ENCODE measurements at regions not wholly inside any gene's neighbourhood (a gene's known extent, or its start where the extent isn't known, plus 50 kb on each side); places are given as distances from the start of the nearest gene placed in this dataset.

- Histone ChIP-seq H2AFZ (ENCODE audit: low read depth) (no peak overlapping the region), H3K4me3 (ENCODE audit: low read depth in 2 of 2, low read length in 1 of 2) (no peak overlapping the region), H3K9me3 (no peaks in the 10 kb centered on the region), H3K27me3 (ENCODE audit: insufficient read depth) (no peaks in the 10 kb centered on the region; the same call in 1 of the 2 replicates), H3K79me2 (ENCODE audit: insufficient read depth) (no peaks in the 10 kb centered on the region), H3F3A (replicated peaks; ENCODE audit: insufficient read depth) (no peaks in the 10 kb centered on the region), H3K9me2 (no peaks in the 10 kb centered on the region), H3K4me2 (no peak overlapping the region), H3K4me1 (ENCODE audit: control insufficient read depth in 1 of 2, insufficient read depth in 2 of 2, low read depth in 1 of 2, low read length in 1 of 2) (no peaks in the 10 kb centered on the region), H3K9ac (no peak overlapping the region), H3K27ac (ENCODE audit: low read depth in 2 of 2, low read length in 1 of 2) (no peak overlapping the region), H4K20me1 (ENCODE audit: insufficient read depth) (no peaks in the 10 kb centered on the region), H3K36me3 (replicated peaks in 1 of 2; ENCODE audit: control insufficient read depth in 1 of 2, insufficient read depth in 2 of 2, low read length in 1 of 2) (no peaks in the 10 kb centered on the region)
- WGBS (ENCODE audit: low lambda C conversion rate): 30% methylated on average over 4 of the region's 4 CpGs
- CTCF ChIA-PET: no interaction called here
- POLR2A ChIA-PET: no interaction called here
- no peak for TF ChIP-seq RAD21 (IDR thresholded peaks at IDR 0.05; ENCODE audit: low read length)
- TF ChIP-seq EP300 (IDR thresholded peaks at IDR 0.05; ENCODE audit: borderline replicate concordance in 1 of 2, low read depth in 1 of 2, low read length in 1 of 2): no peak
- no peak for TF ChIP-seq USF1 (IDR thresholded peaks at IDR 0.05; ENCODE audit: borderline replicate concordance, low read depth)
- TF ChIP-seq, protein P1, sequence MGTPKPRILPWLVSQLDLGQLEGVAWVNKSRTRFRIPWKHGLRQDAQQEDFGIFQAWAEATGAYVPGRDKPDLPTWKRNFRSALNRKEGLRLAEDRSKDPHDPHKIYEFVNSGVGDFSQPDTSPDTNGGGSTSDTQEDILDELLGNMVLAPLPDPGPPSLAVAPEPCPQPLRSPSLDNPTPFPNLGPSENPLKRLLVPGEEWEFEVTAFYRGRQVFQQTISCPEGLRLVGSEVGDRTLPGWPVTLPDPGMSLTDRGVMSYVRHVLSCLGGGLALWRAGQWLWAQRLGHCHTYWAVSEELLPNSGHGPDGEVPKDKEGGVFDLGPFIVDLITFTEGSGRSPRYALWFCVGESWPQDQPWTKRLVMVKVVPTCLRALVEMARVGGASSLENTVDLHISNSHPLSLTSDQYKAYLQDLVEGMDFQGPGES (IDR thresholded peaks at IDR 0.05; ENCODE audit: low read depth, low read length): no peak
- no peak for TF ChIP-seq TCF12 (IDR thresholded peaks at IDR 0.05)
- TF ChIP-seq, protein P2, sequence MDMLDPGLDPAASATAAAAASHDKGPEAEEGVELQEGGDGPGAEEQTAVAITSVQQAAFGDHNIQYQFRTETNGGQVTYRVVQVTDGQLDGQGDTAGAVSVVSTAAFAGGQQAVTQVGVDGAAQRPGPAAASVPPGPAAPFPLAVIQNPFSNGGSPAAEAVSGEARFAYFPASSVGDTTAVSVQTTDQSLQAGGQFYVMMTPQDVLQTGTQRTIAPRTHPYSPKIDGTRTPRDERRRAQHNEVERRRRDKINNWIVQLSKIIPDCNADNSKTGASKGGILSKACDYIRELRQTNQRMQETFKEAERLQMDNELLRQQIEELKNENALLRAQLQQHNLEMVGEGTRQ (IDR thresholded peaks at IDR 0.05; ENCODE audit: borderline replicate concordance, low read depth, low read length): no peak
- TF ChIP-seq TEAD4 (IDR thresholded peaks at IDR 0.05; ENCODE audit: borderline replicate concordance, insufficient read depth): no peak
- TF ChIP-seq YY1 (IDR thresholded peaks at IDR 0.05; ENCODE audit: low read depth): no peak
- no peak for TF ChIP-seq NRF1 (IDR thresholded peaks at IDR 0.05; ENCODE audit: low read depth, low read length)
- no peak for TF ChIP-seq PBX3 (IDR thresholded peaks at IDR 0.05)
- TF ChIP-seq TAF1 (IDR thresholded peaks at IDR 0.05; ENCODE audit: borderline replicate concordance, low read depth, low read length): no peak
- no peak for TF ChIP-seq ZBTB33 (IDR thresholded peaks at IDR 0.05; ENCODE audit: borderline replicate concordance, low read depth)
- DNase-seq: no peak
Observed at GRCh38 chr2:118536306-118536705, 311.1 kb downstream of the EN1 start.
